ENCODE measurements at regions not wholly inside any gene's neighbourhood (a gene's known extent, or its start where the extent isn't known, plus 50 kb on each side); places are given as distances from the start of the nearest gene placed in this dataset.

DNA sequence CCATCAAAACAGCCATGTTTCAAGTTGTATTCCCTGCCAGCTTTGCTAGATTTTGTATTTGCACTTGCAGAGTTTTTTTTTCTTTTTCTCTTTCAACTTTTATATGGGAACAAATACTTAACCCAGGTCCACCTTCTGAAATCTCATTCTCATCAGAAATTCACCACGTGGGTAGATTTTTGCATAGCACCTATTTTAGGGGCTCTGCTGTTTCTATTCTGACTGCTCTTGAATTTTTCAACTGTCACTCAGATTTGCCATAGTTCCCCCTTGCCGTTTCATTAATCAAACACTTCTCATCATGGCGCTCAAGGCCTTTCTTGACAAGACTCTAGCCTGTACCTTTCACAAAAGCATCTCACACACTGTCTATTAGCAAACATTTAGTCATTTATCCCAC, 767.2 kb downstream of the VRK1 start:
- Histone ChIP-seq H3K9me3 (ENCODE audit: control insufficient read depth in 3 of 3, low read length in 3 of 3) (peaks cover 0 to 2% (median 2%) of the 10 kb centered on the region in 3 donors), H3K27ac (ENCODE audit: low read depth, low read length) (no peak overlapping the region), H3K27me3 (ENCODE audit: control insufficient read depth in 3 of 3, insufficient read depth in 3 of 3, low read length in 3 of 3) (no peaks in the 10 kb centered on the region), H3K36me3 (ENCODE audit: control insufficient read depth in 3 of 3, insufficient read depth in 3 of 3, low read length in 3 of 3) (no peaks in the 10 kb centered on the region), H3K9ac (ENCODE audit: low read depth in 1 of 3, low read length in 3 of 3) (no peak overlapping the region), H3K4me1 (ENCODE audit: control insufficient read depth in 3 of 3, insufficient read depth in 3 of 3, low read length in 3 of 3) (no peaks in the 10 kb centered on the region), H3K4me3 (ENCODE audit: low read length in 3 of 3) (no peak overlapping the region)

DNA sequence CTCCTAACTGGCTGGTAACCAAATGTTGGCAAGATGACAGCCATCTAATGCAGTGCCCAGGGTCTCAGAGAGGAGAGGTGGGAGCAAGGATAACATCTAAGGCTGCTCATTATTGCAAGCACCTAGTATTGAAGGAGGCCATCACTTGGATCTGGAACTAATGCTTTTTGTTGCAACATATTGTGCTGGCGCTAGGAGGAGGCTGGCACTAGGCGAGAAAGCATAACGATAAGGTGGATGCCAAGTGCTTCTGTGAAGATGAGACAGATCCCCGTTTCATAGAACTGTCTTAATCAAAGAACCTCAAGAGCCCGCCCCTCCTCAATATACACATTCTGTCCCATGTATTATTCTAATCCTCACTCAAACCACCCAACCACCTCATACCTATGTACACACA, 774.0 kb downstream of the VRK1 start:
- H3K27me3 ChIP-seq (ENCODE audit: control insufficient read depth in 3 of 3, insufficient read depth in 3 of 3, low read length in 3 of 3): no peaks in the 10 kb centered on the region
- H3K27ac ChIP-seq (ENCODE audit: low read depth, low read length): no peak overlapping the region
- H3K36me3 ChIP-seq (ENCODE audit: control insufficient read depth in 3 of 3, insufficient read depth in 3 of 3, low read length in 3 of 3): no peaks in the 10 kb centered on the region
- no peak overlapping the region for H3K4me3 ChIP-seq (ENCODE audit: low read length in 3 of 3)
- no peak overlapping the region for H3K9ac ChIP-seq (ENCODE audit: low read depth in 1 of 3, low read length in 3 of 3)
- peaks cover 0 to 3% (median 0%) of the 10 kb centered on the region in 3 donors for H3K9me3 ChIP-seq (ENCODE audit: control insufficient read depth in 3 of 3, low read length in 3 of 3)
- H3K4me1 ChIP-seq (ENCODE audit: control insufficient read depth in 3 of 3, insufficient read depth in 3 of 3, low read length in 3 of 3): no peaks in the 10 kb centered on the region

DNA sequence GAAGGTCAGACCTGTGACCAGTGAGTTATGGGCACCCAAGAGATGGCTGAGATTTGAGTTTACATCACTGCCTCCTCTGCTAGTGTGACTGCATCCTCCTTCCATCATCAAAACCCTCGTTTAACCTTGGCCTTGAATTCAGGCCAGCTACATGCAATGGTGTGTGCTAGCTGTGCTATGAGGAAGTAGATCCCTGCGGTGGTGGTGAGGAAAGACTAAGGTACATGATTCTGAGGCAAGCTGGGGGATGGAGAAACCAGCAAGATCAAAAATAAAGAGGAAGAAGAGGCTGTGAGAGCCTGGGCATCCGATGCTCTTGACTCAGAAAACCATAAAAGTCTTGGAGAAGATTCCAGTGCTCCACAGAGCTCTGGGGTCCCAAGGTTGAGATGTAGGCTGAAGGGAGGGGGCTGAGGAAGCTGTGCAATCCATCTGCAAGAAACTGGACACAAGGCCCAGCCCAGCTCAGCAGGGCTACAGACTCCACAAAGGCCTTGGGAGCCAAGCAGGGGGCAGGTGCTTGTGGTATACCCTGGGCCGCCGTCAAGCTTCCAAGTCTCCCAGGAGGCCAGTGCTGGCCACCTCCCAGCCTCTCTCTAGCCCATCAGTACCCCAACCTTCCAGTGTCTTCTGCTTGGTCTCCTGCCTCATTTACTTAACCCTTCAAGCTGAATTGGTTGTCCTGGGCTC, 774.8 kb downstream of the VRK1 start:
- Histone ChIP-seq H3K27me3 (ENCODE audit: control insufficient read depth in 3 of 3, insufficient read depth in 3 of 3, low read length in 3 of 3) (no peaks in the 10 kb centered on the region), H3K9me3 (ENCODE audit: control insufficient read depth in 3 of 3, low read length in 3 of 3) (peaks cover 0 to 3% (median 0%) of the 10 kb centered on the region in 3 donors), H3K4me3 (ENCODE audit: low read length in 3 of 3) (no peak overlapping the region), H3K36me3 (ENCODE audit: control insufficient read depth in 3 of 3, insufficient read depth in 3 of 3, low read length in 3 of 3) (no peaks in the 10 kb centered on the region), H3K27ac (ENCODE audit: low read depth, low read length) (no peak overlapping the region), H3K4me1 (ENCODE audit: control insufficient read depth in 3 of 3, insufficient read depth in 3 of 3, low read length in 3 of 3) (no peaks in the 10 kb centered on the region), H3K9ac (ENCODE audit: low read depth in 1 of 3, low read length in 3 of 3) (no peak overlapping the region)

DNA sequence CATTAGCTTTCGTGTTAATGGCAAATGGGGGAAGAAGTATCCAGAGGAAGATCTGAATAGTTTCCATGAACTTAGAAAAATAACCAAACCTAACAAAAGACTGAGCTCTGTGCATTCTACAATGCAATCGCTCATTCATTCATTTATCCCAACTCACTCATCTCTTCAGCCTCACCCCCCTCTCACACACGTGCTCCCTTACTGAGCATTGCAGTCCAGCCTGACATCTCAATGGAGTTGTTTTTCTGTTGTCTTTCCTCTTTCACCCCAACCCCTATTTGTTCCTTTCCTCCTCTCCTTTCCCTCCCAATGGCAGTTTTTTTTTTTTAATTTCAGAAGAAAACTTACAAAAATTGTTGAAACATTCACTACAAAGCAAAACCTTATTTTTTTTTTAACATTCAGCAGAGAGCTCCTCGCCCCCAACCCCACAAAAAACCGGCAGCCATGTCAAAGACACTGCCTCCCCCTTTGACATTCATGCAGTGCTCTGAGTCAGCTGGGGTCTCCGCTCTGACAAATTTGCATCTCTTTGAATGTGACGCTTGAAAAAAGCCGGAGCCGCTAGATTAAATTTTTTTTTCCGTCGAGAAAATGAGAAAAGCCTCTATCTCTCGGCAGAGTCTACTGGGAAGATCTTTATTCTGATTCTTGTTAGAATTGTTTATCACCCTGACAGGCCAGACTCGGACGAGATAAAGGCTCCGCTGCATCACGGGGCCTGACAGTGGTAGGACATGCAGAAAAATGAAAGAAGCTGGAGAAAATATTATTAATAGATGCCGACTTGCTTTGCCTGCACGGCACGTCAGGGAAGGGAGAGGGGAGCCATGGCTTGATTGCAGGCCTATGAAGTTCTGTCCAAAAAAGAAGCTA, 775.6 kb downstream of the VRK1 start:
- no peaks in the 10 kb centered on the region for H3K27me3 ChIP-seq (ENCODE audit: control insufficient read depth in 3 of 3, insufficient read depth in 3 of 3, low read length in 3 of 3)
- H3K9me3 ChIP-seq (ENCODE audit: control insufficient read depth in 3 of 3, low read length in 3 of 3): peaks cover 0 to 3% (median 0%) of the 10 kb centered on the region in 3 donors
- no peak overlapping the region for H3K27ac ChIP-seq (ENCODE audit: low read depth, low read length)
- H3K36me3 ChIP-seq (ENCODE audit: control insufficient read depth in 3 of 3, insufficient read depth in 3 of 3, low read length in 3 of 3): no peaks in the 10 kb centered on the region
- H3K4me3 ChIP-seq (ENCODE audit: low read length in 3 of 3): no peak overlapping the region
- H3K9ac ChIP-seq (ENCODE audit: low read depth in 1 of 3, low read length in 3 of 3): no peak overlapping the region
- H3K4me1 ChIP-seq (ENCODE audit: control insufficient read depth in 3 of 3, insufficient read depth in 3 of 3, low read length in 3 of 3): no peaks in the 10 kb centered on the region

DNA sequence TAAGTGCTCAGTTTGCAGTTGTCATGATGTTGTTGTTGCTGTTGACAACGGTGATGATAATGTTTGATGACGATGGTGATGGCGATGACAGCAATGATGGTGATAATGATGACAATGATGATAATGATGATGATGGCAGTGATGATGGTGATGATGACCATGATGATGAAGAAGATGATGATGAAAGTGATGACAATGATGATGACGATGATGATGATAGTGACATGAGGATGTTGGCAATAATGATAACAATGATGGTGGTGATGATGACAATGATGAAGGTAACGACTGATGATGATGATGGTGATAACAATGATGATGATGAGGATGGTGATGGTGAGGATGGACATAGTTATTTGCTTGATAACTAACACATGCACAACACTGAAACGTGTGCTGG, 778.5 kb downstream of the VRK1 start:
- Histone ChIP-seq H3K9me3 (ENCODE audit: control insufficient read depth in 3 of 3, low read length in 3 of 3) (peaks cover 0 to 3% (median 0%) of the 10 kb centered on the region in 3 donors), H3K4me3 (ENCODE audit: low read length in 3 of 3) (no peak overlapping the region), H3K27me3 (ENCODE audit: control insufficient read depth in 3 of 3, insufficient read depth in 3 of 3, low read length in 3 of 3) (no peaks in the 10 kb centered on the region), H3K27ac (ENCODE audit: low read depth, low read length) (no peak overlapping the region), H3K9ac (ENCODE audit: low read depth in 1 of 3, low read length in 3 of 3) (no peak overlapping the region), H3K36me3 (ENCODE audit: control insufficient read depth in 3 of 3, insufficient read depth in 3 of 3, low read length in 3 of 3) (no peaks in the 10 kb centered on the region), H3K4me1 (ENCODE audit: control insufficient read depth in 3 of 3, insufficient read depth in 3 of 3, low read length in 3 of 3) (no peaks in the 10 kb centered on the region)

DNA sequence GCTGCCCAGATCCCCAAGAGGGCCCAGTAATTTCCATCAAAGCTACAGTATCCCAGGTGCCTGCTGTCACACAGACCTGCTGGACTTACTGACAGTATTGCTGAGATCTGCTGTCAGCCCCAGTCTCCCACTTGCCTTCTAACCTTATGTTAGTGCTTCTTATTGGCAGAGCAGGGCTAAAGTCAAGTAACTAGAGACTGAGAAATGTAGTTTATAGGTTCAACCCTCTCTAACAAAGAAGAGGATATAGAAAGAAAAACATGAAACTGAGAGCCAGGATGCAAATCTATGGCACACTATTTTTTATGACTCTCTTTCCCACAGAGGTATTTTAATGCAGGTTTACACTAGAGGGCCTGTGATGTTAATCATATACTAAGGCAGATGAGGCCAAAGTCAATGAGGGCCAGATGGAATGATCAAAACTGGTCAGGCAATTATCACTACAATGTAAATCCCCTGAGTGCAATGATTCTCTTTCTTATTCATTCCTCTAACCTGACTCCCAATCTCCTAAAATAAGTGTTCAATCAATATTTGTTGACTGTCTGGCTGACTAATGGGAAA, 781.9 kb downstream of the VRK1 start:
- no peak overlapping the region for H3K27ac ChIP-seq (ENCODE audit: low read depth, low read length)
- no peaks in the 10 kb centered on the region for H3K36me3 ChIP-seq (ENCODE audit: control insufficient read depth in 3 of 3, insufficient read depth in 3 of 3, low read length in 3 of 3)
- H3K9ac ChIP-seq (ENCODE audit: low read depth in 1 of 3, low read length in 3 of 3): no peak overlapping the region
- no peaks in the 10 kb centered on the region for H3K27me3 ChIP-seq (ENCODE audit: control insufficient read depth in 3 of 3, insufficient read depth in 3 of 3, low read length in 3 of 3)
- no peak overlapping the region for H3K4me3 ChIP-seq (ENCODE audit: low read length in 3 of 3)
- H3K4me1 ChIP-seq (ENCODE audit: control insufficient read depth in 3 of 3, insufficient read depth in 3 of 3, low read length in 3 of 3): no peaks in the 10 kb centered on the region
- peaks cover 0 to 3% (median 0%) of the 10 kb centered on the region in 3 donors for H3K9me3 ChIP-seq (ENCODE audit: control insufficient read depth in 3 of 3, low read length in 3 of 3)

DNA sequence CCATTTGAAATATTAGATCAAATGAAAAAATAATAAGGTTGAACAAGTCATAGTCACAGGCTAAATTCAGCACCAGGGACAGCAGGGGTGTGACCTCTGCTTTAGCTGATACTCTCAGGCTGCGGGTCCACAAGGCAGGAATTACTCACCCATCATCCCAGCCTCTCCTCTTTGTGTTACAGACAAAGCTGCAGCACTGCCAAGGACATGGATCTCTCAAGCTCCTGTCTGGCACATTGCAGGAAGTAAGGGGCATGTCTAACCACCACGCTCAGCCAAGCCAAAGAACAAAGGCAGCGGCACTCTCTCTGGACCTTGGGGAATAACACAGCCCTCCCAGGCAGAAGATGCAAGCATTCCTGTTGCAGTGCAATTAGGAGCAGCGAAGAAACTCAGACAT, 783.8 kb downstream of the VRK1 start:
- H3K9ac ChIP-seq (ENCODE audit: low read depth in 1 of 3, low read length in 3 of 3): no peak overlapping the region
- no peaks in the 10 kb centered on the region for H3K36me3 ChIP-seq (ENCODE audit: control insufficient read depth in 3 of 3, insufficient read depth in 3 of 3, low read length in 3 of 3)
- no peak overlapping the region for H3K4me3 ChIP-seq (ENCODE audit: low read length in 3 of 3)
- no peak overlapping the region for H3K27ac ChIP-seq (ENCODE audit: low read depth, low read length)
- H3K4me1 ChIP-seq (ENCODE audit: control insufficient read depth in 3 of 3, insufficient read depth in 3 of 3, low read length in 3 of 3): no peaks in the 10 kb centered on the region
- no peaks in the 10 kb centered on the region for H3K27me3 ChIP-seq (ENCODE audit: control insufficient read depth in 3 of 3, insufficient read depth in 3 of 3, low read length in 3 of 3)
- no peaks in the 10 kb centered on the region for H3K9me3 ChIP-seq (ENCODE audit: control insufficient read depth in 3 of 3, low read length in 3 of 3)

DNA sequence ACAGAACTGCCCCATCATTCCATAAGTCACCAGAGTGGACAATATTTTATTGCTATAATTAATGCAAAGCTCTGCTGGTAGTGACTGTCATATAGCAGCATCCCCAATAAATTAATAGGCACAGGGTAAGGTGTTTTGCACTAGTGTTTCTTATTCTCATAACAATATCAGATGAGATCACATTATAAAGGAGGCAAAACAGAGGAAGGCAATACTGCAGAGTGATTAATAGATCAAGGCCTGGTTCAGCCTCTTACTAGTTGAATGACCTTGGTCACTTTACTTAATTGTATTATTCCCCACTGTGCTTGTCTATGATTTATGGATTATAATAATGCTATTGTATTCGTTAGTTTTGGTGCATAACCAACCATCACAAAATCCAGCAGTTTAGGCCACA, 784.8 kb downstream of the VRK1 start:
- H3K27ac ChIP-seq (ENCODE audit: low read depth, low read length): no peak overlapping the region
- no peak overlapping the region for H3K9ac ChIP-seq (ENCODE audit: low read depth in 1 of 3, low read length in 3 of 3)
- H3K4me3 ChIP-seq (ENCODE audit: low read length in 3 of 3): no peak overlapping the region

DNA sequence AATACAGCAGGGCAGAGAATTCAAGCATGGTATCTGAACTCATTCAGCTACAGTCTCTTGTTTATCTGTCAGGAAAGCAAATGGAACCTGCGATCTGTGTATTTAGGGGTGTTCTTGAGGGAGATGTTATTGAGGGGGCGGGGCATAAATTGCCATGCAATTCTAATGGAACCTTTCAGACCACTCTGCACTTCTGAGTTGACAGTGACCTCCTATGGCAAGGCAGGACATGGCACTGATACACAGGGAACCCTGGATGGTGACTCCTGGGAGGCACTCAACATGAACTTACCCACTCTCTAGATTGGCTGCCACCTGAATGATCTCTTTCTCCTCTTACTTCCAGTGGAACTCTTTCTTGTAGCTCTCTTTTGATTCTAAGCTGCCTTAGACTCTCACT, 787.3 kb downstream of the VRK1 start:
- no peak overlapping the region for H3K4me3 ChIP-seq (ENCODE audit: low read length in 3 of 3)
- no peaks in the 10 kb centered on the region for H3K9me3 ChIP-seq (ENCODE audit: control insufficient read depth in 3 of 3, low read length in 3 of 3)
- H3K9ac ChIP-seq (ENCODE audit: low read depth in 1 of 3, low read length in 3 of 3): no peak overlapping the region
- H3K27ac ChIP-seq (ENCODE audit: low read depth, low read length): no peak overlapping the region
- no peaks in the 10 kb centered on the region for H3K36me3 ChIP-seq (ENCODE audit: control insufficient read depth in 3 of 3, insufficient read depth in 3 of 3, low read length in 3 of 3)
- H3K4me1 ChIP-seq (ENCODE audit: control insufficient read depth in 3 of 3, insufficient read depth in 3 of 3, low read length in 3 of 3): no peaks in the 10 kb centered on the region
- H3K27me3 ChIP-seq (ENCODE audit: control insufficient read depth in 3 of 3, insufficient read depth in 3 of 3, low read length in 3 of 3): no peaks in the 10 kb centered on the region

More for the DNA sequence above, 784.8 kb downstream of the VRK1 start:
- no peaks in the 10 kb centered on the region for H3K9me3 ChIP-seq (ENCODE audit: control insufficient read depth in 3 of 3, low read length in 3 of 3)
- no peaks in the 10 kb centered on the region for H3K27me3 ChIP-seq (ENCODE audit: control insufficient read depth in 3 of 3, insufficient read depth in 3 of 3, low read length in 3 of 3)
- no peaks in the 10 kb centered on the region for H3K36me3 ChIP-seq (ENCODE audit: control insufficient read depth in 3 of 3, insufficient read depth in 3 of 3, low read length in 3 of 3)
- H3K4me1 ChIP-seq (ENCODE audit: control insufficient read depth in 3 of 3, insufficient read depth in 3 of 3, low read length in 3 of 3): no peaks in the 10 kb centered on the region

Measured in skeletal muscle tissue (tissue), 3 donors.